Ishikawa (cell line): ENCODE measurements at regions not wholly inside any gene's neighbourhood (a gene's known extent, or its start where the extent isn't known, plus 50 kb on each side); places are given as distances from the start of the nearest gene placed in this dataset.

Source experiments
- CREB1 ChIP-seq: IDR thresholded peaks from 2 replicates; pipeline ENCODE4 v1.6.1; 2012; ENCODE audit warnings: low read depth
- EP300 ChIP-seq: IDR thresholded peaks from 2 replicates; pipeline ENCODE4 v1.6.1; 2012; ENCODE audit warnings: borderline replicate concordance
- NFIC ChIP-seq: IDR thresholded peaks from 2 replicates; pipeline ENCODE4 v1.6.1; 2012
- RAD21 ChIP-seq: IDR thresholded peaks from 2 replicates; pipeline ENCODE4 v1.6.1; 2012; ENCODE audit warnings: low read depth
- REST ChIP-seq: IDR thresholded peaks from 2 replicates; pipeline ENCODE4 v1.6.1; 2012; ENCODE audit warnings: low read depth, mild to moderate bottlenecking
- TCF12 ChIP-seq: IDR thresholded peaks from 2 replicates; pipeline ENCODE4 v1.6.1; 2012; ENCODE audit warnings: low read depth
- YY1 ChIP-seq: IDR thresholded peaks from 2 replicates; pipeline ENCODE4 v1.6.1; 2012; ENCODE audit warnings: low read depth

GRCh38 chr4:180164799-180165198 is 2078.4 kb upstream of the TENM3 start:
- no peak for TF ChIP-seq NFIC
- no peak for TF ChIP-seq TCF12
- no peak for TF ChIP-seq REST
- TF ChIP-seq EP300: no peak
- TF ChIP-seq RAD21: no peak
- TF ChIP-seq YY1: no peak
- no peak for TF ChIP-seq CREB1
